GM12892 (cell line): ENCODE measurements at regions not wholly inside any gene's neighbourhood (a gene's known extent, or its start where the extent isn't known, plus 50 kb on each side); places are given as distances from the start of the nearest gene placed in this dataset.
"Not testable (repeated sequence)": the region's sequence is repeated elsewhere in the genome, so short reads cannot be mapped to it uniquely, and the experiment has no call there.

Experiments used
- POLR2A ChIP-seq: IDR thresholded peaks from 2 replicates; pipeline ENCODE4 v1.6.1; 2011; ENCODE audit warnings: low read depth, low read length, control low read depth
- POLR2AphosphoS5 ChIP-seq: IDR thresholded peaks from 2 replicates; pipeline ENCODE4 v1.6.1; 2011; ENCODE audit warnings: low read depth, low read length, control low read depth

DNA sequence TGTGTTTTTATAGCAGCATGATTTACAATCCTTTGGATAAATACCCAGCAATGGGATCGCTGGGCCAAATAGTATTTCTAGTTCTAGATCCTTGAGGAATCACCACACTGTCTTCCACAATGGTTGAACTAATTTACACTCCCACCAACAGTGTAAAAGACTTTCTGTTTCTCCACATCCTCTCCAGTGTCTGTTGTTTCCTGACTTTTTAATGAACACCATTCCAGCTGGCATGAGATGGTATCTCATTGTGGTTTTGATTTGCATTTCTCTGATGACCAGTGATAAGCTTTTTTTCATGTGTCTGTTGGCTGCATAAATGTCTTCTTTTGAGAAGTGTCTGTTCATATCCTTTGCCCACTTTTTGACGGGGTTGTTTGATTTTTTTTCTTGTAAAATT is 209.5 kb upstream of the RASGRP1 start:
- TF ChIP-seq POLR2A, POLR2AphosphoS5: not testable (repeated sequence)
